GM06990 (cell line): ENCODE measurements at regions not wholly inside any gene's neighbourhood (a gene's known extent, or its start where the extent isn't known, plus 50 kb on each side); places are given as distances from the start of the nearest gene placed in this dataset.

Source experiments
- DNase-seq: peaks from one replicate; pipeline ENCODE4 v3.0.0-alpha.2; 2011; ENCODE audit not compliant: insufficient read length; ENCODE audit errors: extremely low read depth
- H3K27me3 ChIP-seq: replicated peaks from 2 replicates; pipeline ENCODE4 v1.6.0; 2011; ENCODE audit warnings: low read length; ENCODE audit not compliant: control insufficient read depth, insufficient read depth
- H3K36me3 ChIP-seq: 2 replicates; pipeline ENCODE4 v1.5.1; 2011; ENCODE audit warnings: low read length; ENCODE audit not compliant: control insufficient read depth, insufficient read depth
- H3K4me3 ChIP-seq: replicated peaks from 2 replicates; pipeline ENCODE4 v1.5.1; 2011; ENCODE audit warnings: low read depth, mild to moderate bottlenecking, control low read depth, low read length
- CTCF ChIP-seq: IDR thresholded peaks from 2 replicates; pipeline ENCODE4 v1.5.1; 2011; ENCODE audit warnings: low read length, control low read depth, mild to moderate bottlenecking, inconsistent platforms; ENCODE audit not compliant: insufficient read depth, poor library complexity, severe bottlenecking

GRCh38 chr5:73236541-73237128, 63.6 kb downstream of the TMEM174 start:
- DNase-seq: no peak
- no peak for TF ChIP-seq CTCF

GRCh38 chr5:73234204-73234555, 61.2 kb downstream of the TMEM174 start:
- no peak for DNase-seq
- TF ChIP-seq CTCF: no peak
- Histone ChIP-seq H3K36me3 (no peaks in the 10 kb centered on the region), H3K27me3 (peaks cover 2% of the 10 kb centered on the region), H3K4me3 (no peak overlapping the region)

More at GRCh38 chr5:73236541-73237128, 63.6 kb downstream of the TMEM174 start:
- no peak overlapping the region for H3K4me3 ChIP-seq
- no peaks in the 10 kb centered on the region for H3K36me3 ChIP-seq
- peaks cover 2% of the 10 kb centered on the region for H3K27me3 ChIP-seq

GRCh38 chr5:73233461-73234203, 60.6 kb downstream of the TMEM174 start:
- peaks cover 2% of the 10 kb centered on the region for H3K27me3 ChIP-seq
- no peak for TF ChIP-seq CTCF
- no peak for DNase-seq
- H3K4me3 ChIP-seq: no peak overlapping the region
- no peaks in the 10 kb centered on the region for H3K36me3 ChIP-seq

GRCh38 chr5:73233053-73233460, 60.1 kb downstream of the TMEM174 start:
- Histone ChIP-seq H3K4me3 (no peak overlapping the region), H3K36me3 (no peaks in the 10 kb centered on the region), H3K27me3 (peaks cover 2% of the 10 kb centered on the region)
- no peak for DNase-seq
- TF ChIP-seq CTCF: no peak

- TF ChIP-seq CTCF: no peak
- DNase-seq: no peak
- Histone ChIP-seq H3K27me3 (peaks cover 2% of the 10 kb centered on the region), H3K4me3 (no peak overlapping the region), H3K36me3 (no peaks in the 10 kb centered on the region)
These were observed 59.5 kb downstream of the TMEM174 start for GRCh38 chr5:73232266-73233041.
